ENCODE measurements at regions not wholly inside any gene's neighbourhood (a gene's known extent, or its start where the extent isn't known, plus 50 kb on each side); places are given as distances from the start of the nearest gene placed in this dataset.

- no peak for DNase-seq
Measured at GRCh38 chr2:60052601-60053000, 500.9 kb downstream of the BCL11A start.

GRCh38 chr2:60051991-60052390 lies 501.5 kb downstream of the BCL11A start:
- no peak for DNase-seq

- peak in 1 of 3 donors; percentile 48 for DNase-seq
Measured at GRCh38 chr2:60047944-60048525, 505.4 kb downstream of the BCL11A start.

- DNase-seq, result no peak
Measured at GRCh38 chr2:60047347-60047746, 506.1 kb downstream of the BCL11A start.

GRCh38 chr2:60046529-60046928 lies 506.9 kb downstream of the BCL11A start:
- no peak for DNase-seq

- no peak for DNase-seq
Measured at GRCh38 chr2:60045456-60045855, 508.0 kb downstream of the BCL11A start.

GRCh38 chr2:60044484-60044883 lies 509.0 kb downstream of the BCL11A start:
- no peak for DNase-seq

- no peak for DNase-seq
Measured at GRCh38 chr2:60042023-60042422, 511.4 kb downstream of the BCL11A start.

GRCh38 chr2:60033325-60033724 lies 520.1 kb downstream of the BCL11A start:
- DNase-seq, result no peak

- no peak for DNase-seq
Measured at GRCh38 chr2:60029566-60029883, 523.9 kb downstream of the BCL11A start.

GRCh38 chr2:60028849-60029565 lies 524.4 kb downstream of the BCL11A start:
- peak in 1 of 3 donors; percentile 56 for DNase-seq

GRCh38 chr2:60025496-60025895 lies 528.0 kb downstream of the BCL11A start:
- DNase-seq, result no peak

GRCh38 chr2:60023256-60023985 lies 530.0 kb downstream of the BCL11A start:
- DNase-seq, result no peak

- no peak for DNase-seq
Measured at GRCh38 chr2:60007671-60008070, 545.8 kb downstream of the BCL11A start.

GRCh38 chr2:60003076-60003475 lies 550.4 kb downstream of the BCL11A start:
- no peak for DNase-seq

- DNase-seq, result no peak
Measured at GRCh38 chr2:60002183-60002867, 551.1 kb downstream of the BCL11A start.

- no peak for DNase-seq
Measured at GRCh38 chr2:60000686-60001085, 552.8 kb downstream of the BCL11A start.

- no peak for DNase-seq
Measured at GRCh38 chr2:59998324-59998723, 555.1 kb downstream of the BCL11A start.

GRCh38 chr2:59997371-59997770 lies 556.1 kb downstream of the BCL11A start:
- no peak for DNase-seq

GRCh38 chr2:59996855-59997254 lies 556.6 kb downstream of the BCL11A start:
- DNase-seq, result no peak

GRCh38 chr2:59993726-59994125 lies 559.7 kb downstream of the BCL11A start:
- no peak for DNase-seq

GRCh38 chr2:59988341-59988740 lies 565.1 kb downstream of the BCL11A start:
- no peak for DNase-seq

- DNase-seq, result no peak
Measured at GRCh38 chr2:59986511-59986910, 566.9 kb downstream of the BCL11A start.

Measured in muscle of back (tissue), 3 donors.